ES-I3 (cell line): ENCODE measurements at regions not wholly inside any gene's neighbourhood (a gene's known extent, or its start where the extent isn't known, plus 50 kb on each side); places are given as distances from the start of the nearest gene placed in this dataset.
"Not testable (repeated sequence)": the region's sequence is repeated elsewhere in the genome, so short reads cannot be mapped to it uniquely, and the experiment has no call there.

Source experiments
- H3K36me3 ChIP-seq: 2 replicates; pipeline ENCODE4 v1.6.1; 2013; ENCODE audit warnings: mild to moderate bottlenecking, low read length, control low read depth, moderate library complexity; ENCODE audit not compliant: insufficient read depth
- H3K4me1 ChIP-seq: 2 replicates; pipeline ENCODE4 v1.6.1; 2013; ENCODE audit warnings: mild to moderate bottlenecking, control low read depth, low read length; ENCODE audit not compliant: insufficient read depth
- H3K9ac ChIP-seq: 2 replicates; pipeline ENCODE4 v1.6.1; 2013; ENCODE audit warnings: low read depth, mild to moderate bottlenecking, low read length, moderate library complexity
- H3K9me3 ChIP-seq: 2 replicates; pipeline ENCODE4 v1.6.1; 2013; ENCODE audit warnings: mild to moderate bottlenecking, low read length, moderate library complexity; ENCODE audit not compliant: control insufficient read depth, insufficient read depth

- not testable (repeated sequence) for H3K9me3 ChIP-seq, H3K9ac ChIP-seq, H3K36me3 ChIP-seq, H3K4me1 ChIP-seq
Measured at GRCh38 chr7:135872861-135873260, 104.3 kb downstream of the MTPN start.

- H3K9me3 ChIP-seq: no peaks in the 10 kb centered on the region
- no peak overlapping the region for H3K9ac ChIP-seq
- H3K4me1 ChIP-seq: no peaks in the 10 kb centered on the region
- no peaks in the 10 kb centered on the region for H3K36me3 ChIP-seq
Measured at GRCh38 chr7:135862586-135863340, 114.2 kb upstream of the FAM180A start.

GRCh38 chr7:135859538-135859937 is 110.9 kb upstream of the FAM180A start:
- H3K36me3 ChIP-seq: no peaks in the 10 kb centered on the region
- H3K4me1 ChIP-seq: peaks cover 3% of the 10 kb centered on the region; the same call in 1 of the 2 replicates
- no peak overlapping the region for H3K9ac ChIP-seq
- no peaks in the 10 kb centered on the region; the same call in 1 of the 2 replicates for H3K9me3 ChIP-seq

- Histone ChIP-seq H3K4me1 (peaks cover 3% of the 10 kb centered on the region; the same call in 1 of the 2 replicates), H3K36me3 (no peaks in the 10 kb centered on the region), H3K9me3 (no peaks in the 10 kb centered on the region; the same call in 1 of the 2 replicates), H3K9ac (no peak overlapping the region)
Measured at GRCh38 chr7:135858851-135859250, 110.2 kb upstream of the FAM180A start.

GRCh38 chr7:135858379-135858778 is 109.8 kb upstream of the FAM180A start:
- Histone ChIP-seq H3K9me3 (no peaks in the 10 kb centered on the region; the same call in 1 of the 2 replicates), H3K9ac (no peak overlapping the region), H3K36me3 (no peaks in the 10 kb centered on the region), H3K4me1 (peaks cover 3% of the 10 kb centered on the region; the same call in 1 of the 2 replicates)

- Histone ChIP-seq H3K9me3 (no peaks in the 10 kb centered on the region; the same call in 1 of the 2 replicates), H3K4me1 (peaks cover 3% of the 10 kb centered on the region; the same call in 1 of the 2 replicates), H3K36me3 (no peaks in the 10 kb centered on the region), H3K9ac (no peak overlapping the region)
Measured at GRCh38 chr7:135857519-135858274, 109.1 kb upstream of the FAM180A start.

- Histone ChIP-seq H3K4me1 (peaks cover 3% of the 10 kb centered on the region; the same call in 1 of the 2 replicates), H3K36me3 (no peaks in the 10 kb centered on the region), H3K9ac (no peak overlapping the region), H3K9me3 (no peaks in the 10 kb centered on the region; the same call in 1 of the 2 replicates)
Measured at GRCh38 chr7:135856356-135857144, 107.9 kb upstream of the FAM180A start.

GRCh38 chr7:135855846-135856245 is 107.2 kb upstream of the FAM180A start:
- Histone ChIP-seq H3K9ac (no peak overlapping the region), H3K36me3 (no peaks in the 10 kb centered on the region), H3K9me3 (no peaks in the 10 kb centered on the region; the same call in 1 of the 2 replicates), H3K4me1 (peaks cover 3% of the 10 kb centered on the region; the same call in 1 of the 2 replicates)

- H3K36me3 ChIP-seq: no peaks in the 10 kb centered on the region
- H3K4me1 ChIP-seq: peaks cover 3% of the 10 kb centered on the region; the same call in 1 of the 2 replicates
- H3K9ac ChIP-seq: no peak overlapping the region
- no peaks in the 10 kb centered on the region; the same call in 1 of the 2 replicates for H3K9me3 ChIP-seq
Measured at GRCh38 chr7:135853499-135853898, 104.9 kb upstream of the FAM180A start.

- H3K9ac ChIP-seq: no peak overlapping the region
- no peaks in the 10 kb centered on the region; the same call in 1 of the 2 replicates for H3K9me3 ChIP-seq
- no peaks in the 10 kb centered on the region for H3K36me3 ChIP-seq
- H3K4me1 ChIP-seq: peaks cover 3% of the 10 kb centered on the region; the same call in 1 of the 2 replicates
Measured at GRCh38 chr7:135853008-135853407, 104.4 kb upstream of the FAM180A start.

- no peaks in the 10 kb centered on the region for H3K9me3 ChIP-seq
Measured at GRCh38 chr7:135847242-135847641, 98.6 kb upstream of the FAM180A start.

GRCh38 chr7:135846339-135846738 is 97.7 kb upstream of the FAM180A start:
- Histone ChIP-seq H3K9me3 (no peaks in the 10 kb centered on the region), H3K9ac (no peak overlapping the region), H3K36me3 (no peaks in the 10 kb centered on the region), H3K4me1 (no peaks in the 10 kb centered on the region)

More at GRCh38 chr7:135847242-135847641, 98.6 kb upstream of the FAM180A start:
- Histone ChIP-seq H3K9ac (no peak overlapping the region; the same call in 1 of the 2 replicates), H3K4me1 (no peaks in the 10 kb centered on the region), H3K36me3 (no peaks in the 10 kb centered on the region)

- Histone ChIP-seq H3K36me3 (no peaks in the 10 kb centered on the region), H3K9ac (no peak overlapping the region), H3K4me1 (no peaks in the 10 kb centered on the region), H3K9me3 (no peaks in the 10 kb centered on the region)
Measured at GRCh38 chr7:135845415-135846075, 96.9 kb upstream of the FAM180A start.
